Adipose tissue (tissue), 3 donors: ENCODE measurements at regions not wholly inside any gene's neighbourhood (a gene's known extent, or its start where the extent isn't known, plus 50 kb on each side); places are given as distances from the start of the nearest gene placed in this dataset.
"Not testable (repeated sequence)": the region's sequence is repeated elsewhere in the genome, so short reads cannot be mapped to it uniquely, and the experiment has no call there.

Experiments
- H3K27ac ChIP-seq: one replicate; pipeline ENCODE4 v1.5.1; 2013; ENCODE audit warnings: low read depth, low read length
- WGBS, 3 donors: extraction: QIAGEN DNeasy Blood & Tissue Kit; methylation state at CpG; one replicate each; pipeline ENCODE4 v1.1.7; 2013; 5-methylcytosine and 5-hydroxymethylcytosine counted together
- donor health status: healthy with polysubstance abuse.
- donor health status: Bipolar disorder and iron deficiency.
- donor health status: healthy.

DNA sequence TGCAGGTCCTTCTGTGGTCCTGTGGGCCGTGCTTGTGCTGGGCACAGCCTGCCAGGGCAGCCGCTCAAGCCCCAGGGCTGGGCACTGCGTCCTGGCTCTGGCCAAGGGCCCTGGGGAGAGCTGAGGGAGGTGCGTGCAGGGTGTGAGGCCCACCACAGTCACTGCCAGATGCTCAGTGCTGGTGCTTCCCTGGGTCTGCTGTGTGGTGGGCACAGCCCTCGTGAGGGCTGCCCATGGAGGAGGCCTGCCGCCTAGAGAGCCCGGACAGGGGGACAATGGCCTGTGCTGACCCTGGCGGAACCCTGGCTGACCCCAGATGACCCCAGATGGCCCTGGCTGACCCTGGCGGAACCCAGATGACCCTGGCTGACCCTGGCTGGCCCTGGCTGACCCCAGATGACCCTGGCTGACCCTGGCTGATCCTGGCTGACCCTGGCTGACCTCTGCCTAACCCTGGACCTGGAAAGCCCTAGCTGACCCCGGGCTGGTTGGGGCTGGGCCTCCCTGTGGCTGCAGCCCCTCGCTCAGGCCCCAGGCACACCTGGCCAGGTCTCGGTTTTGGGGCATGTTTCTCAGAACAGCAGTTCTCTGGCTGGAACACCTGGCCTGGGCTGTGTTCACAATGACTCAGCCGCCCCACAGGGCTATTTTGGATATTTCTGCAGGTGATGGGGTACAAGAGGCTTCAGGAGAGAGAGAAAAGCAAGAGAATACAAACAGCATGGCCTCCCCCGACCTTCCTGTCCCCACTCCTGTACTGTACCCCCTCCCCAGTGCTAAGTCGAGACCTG, 55.4 kb downstream of the TMEM121 start:
- 72 to 76% (median 75%) methylated on average over 15 of the region's 15 CpGs for WGBS, 3 donors
- no peak overlapping the region for H3K27ac ChIP-seq

DNA sequence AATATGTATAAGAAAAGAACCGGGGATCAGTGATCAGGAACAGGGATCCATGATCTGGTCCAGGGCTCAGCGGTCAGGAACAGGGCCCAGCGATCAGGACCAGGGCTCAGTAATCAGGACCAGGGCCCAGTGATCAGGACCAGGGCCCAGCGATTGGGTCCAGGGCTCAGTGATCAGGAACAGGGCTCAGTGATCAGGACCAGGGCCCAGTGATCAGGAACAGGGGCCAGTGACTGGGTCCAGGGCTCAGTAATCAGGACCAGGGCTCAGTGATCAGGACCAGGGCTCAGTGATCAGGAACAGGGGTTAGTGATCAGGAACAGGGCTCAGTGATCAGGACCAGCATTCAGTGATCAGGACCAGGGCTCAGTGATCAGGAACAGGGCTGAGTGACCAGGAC, 56.3 kb downstream of the TMEM121 start:
- 76 to 81% (median 80%) methylated on average over 4 of the region's 4 CpGs for WGBS, 3 donors
- no peak overlapping the region for H3K27ac ChIP-seq

DNA sequence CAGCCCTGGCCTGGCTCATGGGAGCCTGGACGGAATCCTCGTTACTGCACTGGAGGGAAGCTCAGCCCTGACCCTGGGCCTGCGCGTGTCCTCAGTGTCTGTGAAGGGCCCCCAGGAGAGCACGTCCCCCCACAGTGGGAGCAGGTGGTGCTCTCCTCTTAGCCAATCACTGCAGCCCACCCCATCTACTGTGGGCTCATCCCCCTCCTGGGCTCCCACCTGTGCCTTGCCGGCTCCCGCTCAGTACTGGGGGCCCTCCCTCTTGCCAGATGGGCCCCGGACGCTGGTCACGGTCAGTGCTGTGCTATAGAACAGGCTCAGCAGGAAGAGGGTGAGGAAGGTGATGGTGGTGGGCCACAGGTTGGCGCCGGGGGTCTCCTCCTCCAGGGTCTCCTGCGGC, 57.5 kb downstream of the TMEM121 start:
- WGBS, 3 donors = 89 to 93% (median 90%) methylated on average over 8 to 9 of the region's 13 CpGs
- H3K27ac ChIP-seq = not testable (repeated sequence)

DNA sequence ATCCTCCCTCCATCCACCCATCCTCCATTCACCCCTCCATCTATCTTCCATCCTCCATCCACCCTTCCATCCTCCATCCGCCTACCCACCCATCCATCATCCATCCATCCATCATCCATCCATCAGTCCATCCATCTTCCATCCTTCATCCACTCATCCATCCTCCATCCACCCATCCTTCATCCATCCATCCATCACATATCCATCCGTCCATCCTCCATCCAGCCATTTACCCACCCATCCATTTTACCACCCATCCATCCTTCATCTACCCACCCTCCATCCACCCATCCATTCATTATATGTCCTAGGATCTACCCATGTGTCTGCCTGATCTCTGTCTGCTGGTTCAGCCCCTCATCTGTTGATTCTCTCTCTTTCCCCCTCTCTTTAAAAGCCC, 58.9 kb downstream of the TMEM121 start:
- WGBS, 3 donors = 55 to 92% (median 91%) methylated on average over 2 of the region's 2 CpGs
- not testable (repeated sequence) for H3K27ac ChIP-seq

DNA sequence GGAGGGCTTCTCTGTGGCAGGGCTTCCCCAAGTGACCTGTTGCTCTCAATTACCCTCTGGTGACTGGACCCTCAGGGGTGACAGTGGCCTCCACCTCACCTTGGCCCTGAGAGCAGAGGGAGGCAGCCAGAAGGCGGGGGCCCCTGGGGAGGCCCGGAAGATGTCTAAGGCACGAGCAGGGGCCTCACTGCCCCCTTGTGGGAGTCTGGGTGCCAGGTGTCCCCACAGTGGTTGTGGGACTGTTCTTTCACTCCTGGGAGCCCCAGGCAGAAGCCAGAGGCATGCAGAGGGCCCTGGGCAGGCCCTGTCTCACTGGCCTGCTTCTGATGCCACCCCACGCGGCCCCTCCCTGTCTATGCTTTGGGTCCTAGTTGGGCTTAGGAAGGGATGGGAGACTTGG, 59.3 kb downstream of the TMEM121 start:
- not testable (repeated sequence) for H3K27ac ChIP-seq
- 40 to 81% (median 79%) methylated on average over 1 to 5 of the region's 5 CpGs for WGBS, 3 donors

DNA sequence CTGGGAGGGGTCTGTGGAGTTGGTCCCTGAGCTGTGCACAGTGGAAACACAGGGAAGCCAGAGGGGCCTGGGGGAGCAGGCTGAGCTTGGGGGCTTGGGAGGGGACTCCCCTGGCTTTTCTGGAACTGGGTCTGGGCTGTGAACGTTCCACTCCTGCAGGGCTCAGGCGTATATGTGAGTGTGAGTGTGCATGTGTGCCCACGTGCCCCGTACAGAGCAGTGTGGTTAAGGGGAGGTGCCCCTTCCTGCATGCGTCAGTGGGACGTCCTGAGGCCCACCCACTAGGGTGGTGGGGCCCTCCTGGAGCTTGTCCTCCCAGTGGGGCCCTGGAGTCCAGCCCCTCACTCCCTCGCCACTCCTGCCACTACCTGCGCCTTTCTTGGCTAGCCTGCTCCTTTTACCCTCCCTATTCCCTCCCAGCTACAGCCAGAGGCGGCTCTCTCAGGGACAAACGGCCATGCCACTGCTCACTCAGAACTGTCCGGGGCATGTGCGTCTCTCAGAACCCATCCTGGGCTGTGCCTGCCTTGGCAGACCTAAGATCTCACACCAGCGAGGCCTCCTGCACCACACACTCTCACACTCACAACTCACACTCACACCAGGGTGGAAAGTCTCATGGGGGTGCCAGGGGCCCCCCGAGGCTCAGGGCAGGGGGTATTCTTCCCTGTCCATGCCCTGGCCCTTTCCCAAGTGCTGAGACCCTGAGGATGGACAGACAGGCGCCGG, 59.9 kb downstream of the TMEM121 start:
- not testable (repeated sequence) for H3K27ac ChIP-seq
- WGBS, 3 donors = 66 to 75% (median 67%) methylated on average over 5 to 14 of the region's 16 CpGs

DNA sequence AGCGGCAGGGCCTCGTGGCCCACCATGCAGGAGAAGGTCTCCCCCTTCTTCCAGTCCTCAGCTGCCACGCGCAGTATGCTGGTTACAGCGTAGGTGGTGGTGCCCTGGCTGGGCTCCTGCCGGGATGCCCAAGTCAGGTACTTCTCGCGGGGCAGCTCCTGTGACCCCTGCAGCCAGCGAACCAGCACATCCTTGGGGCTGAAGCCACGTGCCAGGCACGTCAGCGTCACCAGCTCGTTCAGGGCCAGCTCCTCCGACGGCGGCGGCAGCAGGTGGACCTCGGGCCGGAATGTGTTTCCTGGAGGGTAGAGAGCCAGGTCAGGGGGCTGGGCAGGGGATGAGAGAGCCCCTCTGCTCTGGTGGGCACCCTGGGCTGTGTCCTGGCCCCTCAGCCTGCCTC, 60.7 kb downstream of the TMEM121 start:
- whole genome bisulfite sequencing, 3 donors = 86 to 96% (median 88%) methylated on average over 4 to 11 of the region's 19 CpGs
- H3K27ac ChIP-seq = not testable (repeated sequence)

DNA sequence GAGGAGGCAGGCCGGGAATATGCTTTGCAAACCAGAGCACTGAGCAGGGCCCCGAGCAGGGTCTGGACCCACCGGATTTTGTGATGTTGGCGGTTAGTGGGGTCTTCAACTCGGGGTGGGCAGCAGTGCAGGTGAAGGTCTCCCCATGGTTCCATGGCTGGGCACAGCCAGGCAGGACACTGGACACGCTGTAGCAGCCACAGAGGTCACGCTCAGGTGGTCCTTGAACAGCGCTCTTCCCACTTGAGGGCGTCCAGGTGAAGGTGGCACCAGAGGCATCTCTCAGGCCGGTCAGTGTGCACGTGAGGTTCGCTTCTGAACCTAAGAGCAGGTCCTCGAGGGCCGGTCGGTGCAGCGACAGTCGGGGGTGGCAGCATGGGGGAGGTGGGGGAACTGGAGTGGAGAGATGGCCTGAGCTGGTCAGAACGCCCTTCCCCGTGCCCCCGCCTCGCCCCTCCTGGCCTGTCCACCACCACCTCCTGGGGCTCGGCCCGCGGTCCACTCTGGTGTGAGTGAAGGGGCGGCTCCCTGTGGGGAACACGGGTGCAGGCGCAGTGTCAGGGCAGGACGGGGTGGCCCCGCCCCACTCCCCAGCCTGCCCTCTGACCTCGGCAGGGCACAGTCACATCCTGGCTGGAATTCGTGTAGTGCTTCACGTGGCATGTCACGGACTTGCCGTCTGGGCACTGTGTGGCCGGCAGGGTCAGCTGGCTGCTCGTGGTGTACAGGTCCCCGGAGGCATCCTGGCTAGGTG, 61.3 kb downstream of the TMEM121 start:
- WGBS, 3 donors = 86 to 89% (median 89%) methylated on average over 22 to 36 of the region's 37 CpGs

DNA sequence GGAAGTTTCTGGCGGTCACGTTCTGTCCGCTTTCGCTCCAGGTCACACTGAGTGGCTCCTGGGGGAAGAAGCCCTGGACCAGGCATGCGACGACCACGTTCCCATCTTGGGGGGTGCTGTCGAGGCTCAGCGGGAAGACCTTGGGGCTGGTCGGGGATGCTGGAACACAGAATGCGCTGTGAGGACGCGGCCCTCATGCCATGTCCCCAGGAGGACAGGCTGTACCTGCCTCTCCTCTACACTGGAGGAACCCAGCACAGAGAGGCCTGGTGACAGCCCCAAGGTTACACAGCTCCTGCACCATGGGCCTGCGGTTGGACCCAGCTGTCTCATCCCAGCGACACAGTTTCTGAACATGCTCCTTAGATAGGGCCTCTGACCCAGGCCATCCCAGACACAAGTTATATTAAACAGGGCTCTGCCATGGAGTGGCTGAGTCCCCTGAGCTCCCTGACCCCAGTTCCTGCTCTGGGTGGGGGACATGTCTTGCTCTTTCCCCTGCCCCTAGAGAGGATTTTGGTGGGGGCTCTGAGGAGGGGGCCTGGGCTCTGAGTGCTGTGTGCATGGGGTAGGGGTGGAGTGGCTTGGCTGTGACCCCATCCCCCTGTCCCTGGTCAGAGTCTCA, 62.0 kb downstream of the TMEM121 start:
- 87 to 94% (median 90%) methylated on average over 14 to 15 of the region's 15 CpGs for WGBS, 3 donors
- no peak overlapping the region for H3K27ac ChIP-seq

More for the DNA sequence above, 61.3 kb downstream of the TMEM121 start:
- not testable (repeated sequence) for H3K27ac ChIP-seq

DNA sequence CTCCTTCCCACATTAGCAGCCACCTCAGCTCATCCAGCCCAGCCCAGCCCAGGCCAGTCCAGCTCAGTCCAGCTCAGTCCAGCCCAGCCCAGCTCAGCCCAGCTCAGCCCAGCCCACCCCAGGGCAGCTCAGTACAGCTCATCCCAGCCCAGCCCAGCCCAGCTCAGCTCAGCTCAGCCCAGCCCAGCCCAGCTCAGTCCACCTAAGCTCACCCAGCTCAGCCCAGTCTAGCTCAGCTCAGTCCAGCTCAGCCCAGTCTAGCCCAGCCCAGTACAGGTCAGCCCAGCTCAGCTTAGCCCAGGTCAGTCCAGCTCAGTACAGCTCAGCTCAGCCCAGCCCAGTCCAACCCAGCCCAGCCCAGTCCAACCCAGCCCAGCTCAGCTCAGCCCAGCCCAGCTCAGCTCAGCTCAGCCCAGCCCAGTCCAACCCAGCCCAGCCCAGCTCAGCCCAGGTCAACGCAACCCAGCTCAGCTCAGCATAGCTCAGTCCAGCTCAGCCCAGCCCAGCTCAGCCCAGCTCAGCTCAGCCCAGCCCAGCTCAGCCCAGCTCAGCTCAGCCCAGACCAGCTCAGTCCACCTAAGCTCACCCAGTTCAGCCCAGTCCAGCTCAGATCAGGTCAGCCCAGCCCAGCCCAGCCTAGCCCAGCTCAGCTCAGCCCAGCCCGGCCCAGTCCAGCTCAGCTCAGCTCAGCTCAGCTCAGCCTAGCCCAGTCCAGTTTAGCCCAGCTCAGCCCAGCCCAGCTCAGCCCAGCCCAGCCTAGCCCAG, 63.0 kb downstream of the TMEM121 start:
- H3K27ac ChIP-seq = no peak overlapping the region
- WGBS, 3 donors = 69 to 96% (median 71%) methylated on average over 2 of the region's 2 CpGs

DNA sequence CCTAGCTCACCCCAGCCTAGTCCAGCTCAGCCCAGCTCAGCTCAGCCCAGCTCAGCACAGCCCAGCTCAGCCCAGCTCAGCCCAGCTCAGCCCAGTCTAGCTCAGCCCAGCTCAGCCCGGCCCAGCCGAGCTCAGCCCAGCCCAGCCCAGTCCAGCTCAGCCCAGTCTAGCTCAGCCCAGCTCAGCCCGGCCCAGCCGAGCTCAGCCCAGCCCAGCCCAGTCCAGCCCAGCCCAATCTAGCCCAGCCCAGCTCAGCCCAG, 63.5 kb downstream of the TMEM121 start:
- not testable (repeated sequence) for H3K27ac ChIP-seq
- WGBS, 3 donors = 74 to 83% (median 81%) methylated on average over 2 to 4 of the region's 4 CpGs

DNA sequence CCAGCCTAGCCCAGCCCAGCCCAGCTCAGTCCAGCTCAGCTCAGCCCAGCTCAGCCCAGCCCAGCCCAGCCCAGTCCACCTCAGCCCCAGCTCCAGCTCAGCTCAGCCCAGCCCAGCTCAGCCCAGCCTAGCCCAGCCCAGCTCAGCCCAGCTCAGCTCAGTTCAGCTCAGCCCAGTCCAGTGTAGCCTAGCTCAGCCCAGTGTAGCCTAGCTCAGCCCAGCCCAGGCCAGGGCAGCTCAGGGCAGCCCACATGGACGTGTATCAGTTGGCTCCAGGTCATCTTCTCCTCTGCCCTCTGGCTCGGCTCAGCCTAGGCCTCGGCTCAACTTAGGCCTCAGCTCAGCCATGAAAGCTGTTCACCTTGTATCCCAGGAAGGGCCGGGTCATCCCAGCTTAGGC, 64.7 kb downstream of the TMEM121 start:
- H3K27ac ChIP-seq = no peak overlapping the region
- 78 to 93% (median 85%) methylated on average over 4 of the region's 4 CpGs for WGBS, 3 donors

DNA sequence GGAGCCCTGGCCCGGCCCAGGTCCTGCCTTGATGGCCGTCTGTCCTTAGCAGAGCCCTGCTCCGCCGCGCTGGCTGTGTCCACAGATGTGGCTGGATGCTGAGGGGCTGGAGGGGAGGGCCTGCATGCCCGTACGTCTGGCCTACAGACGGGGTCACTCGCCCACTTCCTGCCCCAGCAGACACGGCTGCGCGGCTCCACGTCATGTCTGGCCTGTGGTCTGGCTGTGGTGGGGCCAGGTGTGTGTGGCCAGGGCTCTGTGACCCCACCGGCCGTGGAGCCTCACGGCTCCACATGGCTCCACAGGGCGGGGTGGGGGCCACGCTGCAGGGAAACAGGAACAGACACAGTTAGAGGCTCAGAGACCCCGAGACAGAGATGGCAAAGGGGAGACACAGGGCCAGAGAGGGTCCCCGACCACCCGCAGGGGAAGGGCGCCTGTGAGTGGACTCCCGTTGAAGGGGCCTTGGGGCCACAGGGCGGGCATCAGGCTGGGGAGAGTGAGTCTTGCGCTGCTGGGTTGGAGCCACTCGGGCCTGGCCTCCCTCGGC, 65.5 kb downstream of the TMEM121 start:
- WGBS, 3 donors = 91 to 95% (median 93%) methylated on average over 20 to 27 of the region's 27 CpGs
- not testable (repeated sequence) for H3K27ac ChIP-seq

DNA sequence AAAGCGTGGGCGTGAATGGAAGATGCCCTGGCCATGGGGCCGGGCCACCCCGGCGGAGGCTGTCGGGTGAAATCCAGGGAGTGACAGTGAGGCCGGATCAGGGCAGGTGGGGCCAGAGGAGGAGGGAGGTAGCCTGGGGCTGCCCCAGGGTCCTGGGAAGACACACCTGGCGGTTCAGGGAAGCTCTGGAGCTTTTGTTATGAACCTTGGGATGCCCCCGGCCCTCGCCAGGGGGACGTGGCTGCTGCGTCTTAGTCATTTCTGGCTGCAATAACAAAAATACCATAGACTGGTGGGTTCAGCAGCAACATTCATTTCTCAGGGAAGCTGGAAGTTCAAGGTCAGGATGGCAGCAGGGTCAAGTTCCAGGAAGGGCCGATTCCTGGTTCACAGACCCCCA, 66.3 kb downstream of the TMEM121 start:
- WGBS, 3 donors = 82 to 92% (median 88%) methylated on average over 5 to 6 of the region's 13 CpGs
- not testable (repeated sequence) for H3K27ac ChIP-seq

DNA sequence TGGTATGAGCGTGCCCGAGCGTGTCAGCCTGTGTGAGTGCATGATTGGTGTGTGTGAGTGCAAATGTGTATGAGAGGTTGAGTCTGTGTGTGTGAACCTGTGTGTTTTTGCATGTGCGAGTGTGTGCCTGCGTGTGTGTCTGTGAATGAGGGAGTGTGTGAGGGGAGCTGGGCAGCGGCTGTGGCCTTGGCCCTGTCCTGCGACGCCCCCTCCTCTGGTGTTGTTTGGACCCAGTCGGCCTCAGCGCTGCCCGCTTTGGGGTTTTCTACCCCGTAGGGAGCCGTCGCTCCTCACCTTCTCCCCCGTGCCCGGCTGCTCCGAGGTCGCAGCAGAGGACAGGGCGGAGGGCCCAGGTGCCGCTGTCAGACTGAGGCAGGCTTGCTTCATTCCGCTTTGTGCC, 69.0 kb downstream of the TMEM121 start:
- WGBS, 3 donors = 82 to 100% (median 85%) methylated on average over 2 to 9 of the region's 21 CpGs
- H3K27ac ChIP-seq = not testable (repeated sequence)

DNA sequence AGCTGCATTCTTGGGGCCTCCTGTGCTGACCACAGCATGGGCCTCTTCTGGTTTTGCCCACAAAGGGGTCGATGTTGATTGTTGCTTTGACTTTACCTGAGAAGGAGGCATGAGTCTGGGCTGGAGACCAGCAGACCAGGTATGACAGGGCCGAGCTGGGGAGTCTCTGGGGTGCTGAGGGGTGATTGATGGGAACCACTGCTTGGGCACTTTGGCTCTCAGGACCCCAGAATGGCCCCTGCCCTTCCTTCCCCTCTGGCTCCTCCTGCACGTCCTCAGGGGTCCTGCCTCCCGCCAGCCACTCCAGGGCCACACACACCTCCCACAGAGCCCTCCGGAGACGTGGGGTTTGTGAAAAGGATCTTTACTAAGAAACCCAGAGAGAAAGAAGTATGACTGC, 70.0 kb downstream of the TMEM121 start:
- 36 to 73% (median 51%) methylated on average over 3 to 6 of the region's 6 CpGs for WGBS, 3 donors

DNA sequence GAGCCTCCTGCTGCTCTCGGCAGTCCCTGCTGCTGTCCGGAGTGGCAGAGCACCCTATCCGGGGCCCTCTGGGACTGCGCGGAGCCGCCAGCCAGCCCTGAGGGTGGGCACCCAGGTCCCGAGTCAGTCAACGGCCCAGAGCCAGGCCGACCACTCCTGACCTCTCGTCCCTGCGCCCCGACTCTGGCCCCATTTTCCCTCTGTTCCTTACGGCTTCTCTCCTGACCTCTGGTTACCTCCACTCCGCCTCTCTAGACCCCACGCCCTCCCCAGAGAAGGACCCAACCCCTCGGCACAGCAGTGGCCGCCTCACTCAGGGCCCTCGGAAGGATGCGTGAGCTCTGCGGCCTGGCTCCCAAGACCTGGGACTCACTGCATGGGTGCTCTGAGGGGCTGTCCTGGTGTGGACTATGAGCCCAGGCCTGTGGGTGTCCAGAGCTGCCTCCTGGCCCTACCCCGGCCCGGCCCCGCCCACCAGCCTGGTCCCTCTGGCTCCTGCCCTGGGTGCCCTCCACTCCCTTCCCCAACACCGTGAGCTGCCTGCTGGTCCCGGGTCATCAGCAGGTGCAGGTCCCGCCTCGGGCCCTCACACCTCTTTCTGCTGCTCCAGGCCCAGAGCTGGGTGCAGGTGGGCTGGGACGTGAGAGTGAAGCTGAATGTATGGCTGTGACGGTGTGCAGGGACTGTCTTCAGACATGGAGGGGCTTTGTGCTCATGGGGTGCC, 71.8 kb downstream of the TMEM121 start:
- 84 to 94% (median 92%) methylated on average over 19 to 24 of the region's 29 CpGs for WGBS, 3 donors
- not testable (repeated sequence) for H3K27ac ChIP-seq

More for the DNA sequence above, 70.0 kb downstream of the TMEM121 start:
- not testable (repeated sequence) for H3K27ac ChIP-seq
